ENCODE measurements at regions not wholly inside any gene's neighbourhood (a gene's known extent, or its start where the extent isn't known, plus 50 kb on each side); places are given as distances from the start of the nearest gene placed in this dataset.

DNA sequence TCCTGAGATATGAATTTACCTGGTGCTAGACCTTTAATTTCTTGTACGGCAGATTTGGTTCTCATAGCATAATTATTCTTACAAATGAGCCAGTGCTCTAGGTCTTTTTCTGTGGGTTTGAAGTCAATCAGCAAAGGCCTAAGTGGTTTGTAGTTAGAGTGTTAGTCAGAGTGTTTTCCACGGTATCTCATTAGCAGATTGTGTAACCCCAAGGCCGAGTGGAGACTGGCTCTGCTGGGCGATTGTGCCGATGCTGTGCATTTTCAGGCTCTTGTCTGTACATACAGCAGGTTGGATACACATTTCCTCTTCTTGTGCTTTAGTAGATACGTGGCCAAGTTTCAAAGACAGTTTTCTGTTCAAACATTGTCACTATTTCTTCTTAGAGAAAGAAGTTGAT is 78.6 kb upstream of the CA10 start:
- Histone ChIP-seq H3K9ac (ENCODE audit: insufficient read depth, low read depth, low read length) (no peak overlapping the region), H3K36me3 (replicated peaks in 1 of 2; ENCODE audit: control insufficient read depth in 1 of 2, insufficient read depth in 2 of 2, low read length in 2 of 2) (no peaks in the 10 kb centered on the region), H3K79me2 (ENCODE audit: insufficient read depth, low read length) (no peaks in the 10 kb centered on the region), H3K27me3 (ENCODE audit: control insufficient read depth in 1 of 2, insufficient read depth in 2 of 2, low read length in 2 of 2) (no peaks in the 10 kb centered on the region), H3K4me2 (ENCODE audit: low read depth, low read length) (no peak overlapping the region), H3K9me3 (ENCODE audit: low read length) (no peaks in the 10 kb centered on the region), H3K4me1 (ENCODE audit: insufficient read depth, low read length) (no peaks in the 10 kb centered on the region), H4K20me1 (ENCODE audit: insufficient read depth, low read length) (no peaks in the 10 kb centered on the region), H3K4me3 (replicated peaks in 1 of 3; ENCODE audit: insufficient read depth in 1 of 3, low read depth in 2 of 3, low read length in 3 of 3) (no peak overlapping the region), H3K27ac (ENCODE audit: extremely low read length, insufficient read depth, low read length) (no peak overlapping the region), H2AFZ (ENCODE audit: low read length) (no peak overlapping the region)
- ATAC-seq (no peak), DNase-seq (ENCODE audit: low spot score) (no peak), FAIRE-seq (no peak)
- intact Hi-C loops (cut with micrococcal nuclease; ENCODE audit: unreplicated experiment): no loop called here
- ChIA-PET CTCF (ENCODE audit: low intra/inter-chr PET ratio, low total read pairs) (no interaction called here), POLR2A (no interaction called here)
- in situ Hi-C loops (cut with HindIII; ENCODE audit: extremely low pct_ligation_motif_present, low pct_unique_long_range_greater_than_20kb): no loop called here
- TF ChIP-seq ISX (CRISPR knock-in tag; conservative IDR thresholded peaks at IDR 0.05) (no peak), TBX2 (CRISPR knock-in tag; IDR thresholded peaks at IDR 0.05; ENCODE audit: borderline replicate concordance) (no peak), BRCA1 (CRISPR knock-in tag; IDR thresholded peaks at IDR 0.05) (no peak), BORCS8-MEF2B (CRISPR knock-in tag; IDR thresholded peaks at IDR 0.05) (no peak), ZNF350 (CRISPR knock-in tag; IDR thresholded peaks at IDR 0.05; ENCODE audit: borderline replicate concordance, low read depth) (no peak), ZEB1 (IDR thresholded peaks at IDR 0.05; ENCODE audit: insufficient replicate concordance, low read depth) (no peak), HOXD1 (CRISPR knock-in tag; IDR thresholded peaks at IDR 0.05) (no peak), LCORL (IDR thresholded peaks at IDR 0.05) (no peak), LCORL (CRISPR knock-in tag; IDR thresholded peaks at IDR 0.05) (no peak), ZNF652 (CRISPR knock-in tag; IDR thresholded peaks at IDR 0.05; ENCODE audit: borderline replicate concordance, low read depth) (no peak), FOXK2 (IDR thresholded peaks at IDR 0.05) (no peak), TOPORS (CRISPR knock-in tag; IDR thresholded peaks at IDR 0.05) (no peak), ZNF468 (CRISPR knock-in tag; IDR thresholded peaks at IDR 0.05) (no peak), ZNF780A (CRISPR knock-in tag; IDR thresholded peaks at IDR 0.05) (no peak), ISL2 (CRISPR knock-in tag; IDR thresholded peaks at IDR 0.05) (no peak), MIXL1 (CRISPR knock-in tag; IDR thresholded peaks at IDR 0.05) (no peak), ASH2L (IDR thresholded peaks at IDR 0.05; ENCODE audit: insufficient read length, low read depth, low read length) (no peak)
- TF ChIP-seq, protein P1, sequence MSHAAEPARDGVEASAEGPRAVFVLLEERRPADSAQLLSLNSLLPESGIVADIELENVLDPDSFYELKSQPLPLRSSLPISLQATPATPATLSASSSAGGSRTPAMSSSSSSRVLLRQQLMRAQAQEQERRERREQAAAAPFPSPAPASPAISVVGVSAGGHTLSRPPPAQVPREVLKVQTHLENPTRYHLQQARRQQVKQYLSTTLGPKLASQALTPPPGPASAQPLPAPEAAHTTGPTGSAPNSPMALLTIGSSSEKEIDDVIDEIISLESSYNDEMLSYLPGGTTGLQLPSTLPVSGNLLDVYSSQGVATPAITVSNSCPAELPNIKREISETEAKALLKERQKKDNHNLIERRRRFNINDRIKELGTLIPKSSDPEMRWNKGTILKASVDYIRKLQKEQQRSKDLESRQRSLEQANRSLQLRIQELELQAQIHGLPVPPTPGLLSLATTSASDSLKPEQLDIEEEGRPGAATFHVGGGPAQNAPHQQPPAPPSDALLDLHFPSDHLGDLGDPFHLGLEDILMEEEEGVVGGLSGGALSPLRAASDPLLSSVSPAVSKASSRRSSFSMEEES (CRISPR knock-in tag; IDR thresholded peaks at IDR 0.05): no peak
- TF ChIP-seq, protein P2, sequence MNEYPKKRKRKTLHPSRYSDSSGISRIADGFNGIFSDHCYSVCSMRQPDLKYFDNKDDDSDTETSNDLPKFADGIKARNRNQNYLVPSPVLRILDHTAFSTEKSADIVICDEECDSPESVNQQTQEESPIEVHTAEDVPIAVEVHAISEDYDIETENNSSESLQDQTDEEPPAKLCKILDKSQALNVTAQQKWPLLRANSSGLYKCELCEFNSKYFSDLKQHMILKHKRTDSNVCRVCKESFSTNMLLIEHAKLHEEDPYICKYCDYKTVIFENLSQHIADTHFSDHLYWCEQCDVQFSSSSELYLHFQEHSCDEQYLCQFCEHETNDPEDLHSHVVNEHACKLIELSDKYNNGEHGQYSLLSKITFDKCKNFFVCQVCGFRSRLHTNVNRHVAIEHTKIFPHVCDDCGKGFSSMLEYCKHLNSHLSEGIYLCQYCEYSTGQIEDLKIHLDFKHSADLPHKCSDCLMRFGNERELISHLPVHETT (CRISPR knock-in tag; conservative IDR thresholded peaks at IDR 0.05): no peak
- TF ChIP-seq, protein P3, sequence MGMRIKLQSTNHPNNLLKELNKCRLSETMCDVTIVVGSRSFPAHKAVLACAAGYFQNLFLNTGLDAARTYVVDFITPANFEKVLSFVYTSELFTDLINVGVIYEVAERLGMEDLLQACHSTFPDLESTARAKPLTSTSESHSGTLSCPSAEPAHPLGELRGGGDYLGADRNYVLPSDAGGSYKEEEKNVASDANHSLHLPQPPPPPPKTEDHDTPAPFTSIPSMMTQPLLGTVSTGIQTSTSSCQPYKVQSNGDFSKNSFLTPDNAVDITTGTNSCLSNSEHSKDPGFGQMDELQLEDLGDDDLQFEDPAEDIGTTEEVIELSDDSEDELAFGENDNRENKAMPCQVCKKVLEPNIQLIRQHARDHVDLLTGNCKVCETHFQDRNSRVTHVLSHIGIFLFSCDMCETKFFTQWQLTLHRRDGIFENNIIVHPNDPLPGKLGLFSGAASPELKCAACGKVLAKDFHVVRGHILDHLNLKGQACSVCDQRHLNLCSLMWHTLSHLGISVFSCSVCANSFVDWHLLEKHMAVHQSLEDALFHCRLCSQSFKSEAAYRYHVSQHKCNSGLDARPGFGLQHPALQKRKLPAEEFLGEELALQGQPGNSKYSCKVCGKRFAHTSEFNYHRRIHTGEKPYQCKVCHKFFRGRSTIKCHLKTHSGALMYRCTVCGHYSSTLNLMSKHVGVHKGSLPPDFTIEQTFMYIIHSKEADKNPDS (CRISPR knock-in tag; IDR thresholded peaks at IDR 0.05): no peak
- 11% methylated on average over 6 of the region's 6 CpGs for WGBS (ENCODE audit: low lambda C conversion rate)
- no TSS peak for BruUV-seq (replicated peaks)

Data from HepG2 (cell line).